ENCODE measurements at regions not wholly inside any gene's neighbourhood (a gene's known extent, or its start where the extent isn't known, plus 50 kb on each side); places are given as distances from the start of the nearest gene placed in this dataset.

DNA sequence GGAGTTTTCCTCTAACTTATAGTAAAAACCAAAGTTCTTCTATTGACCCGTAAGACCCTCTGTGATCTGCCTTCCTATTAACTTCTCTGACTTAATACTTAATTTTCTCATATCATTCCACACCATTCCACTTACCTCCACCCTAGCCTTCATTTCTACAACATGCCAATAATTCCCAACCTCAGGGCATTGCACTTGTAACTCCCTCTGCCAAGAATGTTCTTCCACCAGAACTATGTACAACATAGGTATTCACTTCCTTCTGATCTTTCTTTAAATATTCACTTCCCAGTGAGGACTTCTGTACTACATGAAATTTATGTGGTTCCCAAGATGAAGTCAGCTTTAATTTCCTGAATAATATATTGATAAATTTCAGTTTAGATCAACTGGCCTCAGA lies 531.7 kb downstream of the LRFN5 start:
- Mint-ChIP-seq H3K27me3 (ENCODE audit: insufficient read depth, low read depth, poor library complexity) (no peaks in the 10 kb centered on the region), H3K9me3 (no peaks in the 10 kb centered on the region; the same call in 2 of the 3 replicates), H3K27ac (no peak overlapping the region), H3K4me1 (no peaks in the 10 kb centered on the region), H3K4me3 (no peak overlapping the region), H3K36me3 (ENCODE audit: low read depth) (no peaks in the 10 kb centered on the region)
- ATAC-seq (no peak), DNase-seq (ENCODE audit: low spot score) (no peak)
- H3K27ac ChIP-seq (ENCODE audit: low read depth): no peak overlapping the region
- H3K4me3 ChIP-seq: no peak overlapping the region
- H3K4me2 ChIP-seq: no peak overlapping the region
- TF ChIP-seq NANOG (IDR thresholded peaks at IDR 0.05; ENCODE audit: borderline replicate concordance): no peak
- TF ChIP-seq, protein P1, sequence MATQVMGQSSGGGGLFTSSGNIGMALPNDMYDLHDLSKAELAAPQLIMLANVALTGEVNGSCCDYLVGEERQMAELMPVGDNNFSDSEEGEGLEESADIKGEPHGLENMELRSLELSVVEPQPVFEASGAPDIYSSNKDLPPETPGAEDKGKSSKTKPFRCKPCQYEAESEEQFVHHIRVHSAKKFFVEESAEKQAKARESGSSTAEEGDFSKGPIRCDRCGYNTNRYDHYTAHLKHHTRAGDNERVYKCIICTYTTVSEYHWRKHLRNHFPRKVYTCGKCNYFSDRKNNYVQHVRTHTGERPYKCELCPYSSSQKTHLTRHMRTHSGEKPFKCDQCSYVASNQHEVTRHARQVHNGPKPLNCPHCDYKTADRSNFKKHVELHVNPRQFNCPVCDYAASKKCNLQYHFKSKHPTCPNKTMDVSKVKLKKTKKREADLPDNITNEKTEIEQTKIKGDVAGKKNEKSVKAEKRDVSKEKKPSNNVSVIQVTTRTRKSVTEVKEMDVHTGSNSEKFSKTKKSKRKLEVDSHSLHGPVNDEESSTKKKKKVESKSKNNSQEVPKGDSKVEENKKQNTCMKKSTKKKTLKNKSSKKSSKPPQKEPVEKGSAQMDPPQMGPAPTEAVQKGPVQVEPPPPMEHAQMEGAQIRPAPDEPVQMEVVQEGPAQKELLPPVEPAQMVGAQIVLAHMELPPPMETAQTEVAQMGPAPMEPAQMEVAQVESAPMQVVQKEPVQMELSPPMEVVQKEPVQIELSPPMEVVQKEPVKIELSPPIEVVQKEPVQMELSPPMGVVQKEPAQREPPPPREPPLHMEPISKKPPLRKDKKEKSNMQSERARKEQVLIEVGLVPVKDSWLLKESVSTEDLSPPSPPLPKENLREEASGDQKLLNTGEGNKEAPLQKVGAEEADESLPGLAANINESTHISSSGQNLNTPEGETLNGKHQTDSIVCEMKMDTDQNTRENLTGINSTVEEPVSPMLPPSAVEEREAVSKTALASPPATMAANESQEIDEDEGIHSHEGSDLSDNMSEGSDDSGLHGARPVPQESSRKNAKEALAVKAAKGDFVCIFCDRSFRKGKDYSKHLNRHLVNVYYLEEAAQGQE (IDR thresholded peaks at IDR 0.05; ENCODE audit: unreplicated experiment): no peak
- TF ChIP-seq EZH2 (IDR thresholded peaks at IDR 0.05; ENCODE audit: low read depth, unreplicated experiment): no peak
- no peak for TF ChIP-seq ZNF114 (CRISPR knock-in tag; IDR thresholded peaks at IDR 0.05)
- no peak for TF ChIP-seq CREB1 (CRISPR knock-in tag; IDR thresholded peaks at IDR 0.05; ENCODE audit: low read depth)
- TF ChIP-seq ZNF331 (CRISPR knock-in tag; IDR thresholded peaks at IDR 0.05; ENCODE audit: low read depth): no peak
- TF ChIP-seq, protein P2, sequence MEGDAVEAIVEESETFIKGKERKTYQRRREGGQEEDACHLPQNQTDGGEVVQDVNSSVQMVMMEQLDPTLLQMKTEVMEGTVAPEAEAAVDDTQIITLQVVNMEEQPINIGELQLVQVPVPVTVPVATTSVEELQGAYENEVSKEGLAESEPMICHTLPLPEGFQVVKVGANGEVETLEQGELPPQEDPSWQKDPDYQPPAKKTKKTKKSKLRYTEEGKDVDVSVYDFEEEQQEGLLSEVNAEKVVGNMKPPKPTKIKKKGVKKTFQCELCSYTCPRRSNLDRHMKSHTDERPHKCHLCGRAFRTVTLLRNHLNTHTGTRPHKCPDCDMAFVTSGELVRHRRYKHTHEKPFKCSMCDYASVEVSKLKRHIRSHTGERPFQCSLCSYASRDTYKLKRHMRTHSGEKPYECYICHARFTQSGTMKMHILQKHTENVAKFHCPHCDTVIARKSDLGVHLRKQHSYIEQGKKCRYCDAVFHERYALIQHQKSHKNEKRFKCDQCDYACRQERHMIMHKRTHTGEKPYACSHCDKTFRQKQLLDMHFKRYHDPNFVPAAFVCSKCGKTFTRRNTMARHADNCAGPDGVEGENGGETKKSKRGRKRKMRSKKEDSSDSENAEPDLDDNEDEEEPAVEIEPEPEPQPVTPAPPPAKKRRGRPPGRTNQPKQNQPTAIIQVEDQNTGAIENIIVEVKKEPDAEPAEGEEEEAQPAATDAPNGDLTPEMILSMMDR (conservative IDR thresholded peaks at IDR 0.05; ENCODE audit: low read depth in 2 of 2): no peak
- H3K36me3 ChIP-seq (ENCODE audit: insufficient read depth): no peaks in the 10 kb centered on the region
- no peaks in the 10 kb centered on the region for H3K9me2 ChIP-seq (ENCODE audit: insufficient read depth)
- H3K27me3 ChIP-seq (ENCODE audit: insufficient read depth): no peaks in the 10 kb centered on the region
- no peaks in the 10 kb centered on the region for H4K20me1 ChIP-seq (replicated peaks; ENCODE audit: insufficient read depth)
- H3K4me1 ChIP-seq (ENCODE audit: insufficient read depth): no peaks in the 10 kb centered on the region
- no peaks in the 10 kb centered on the region for H3F3A ChIP-seq (replicated peaks; ENCODE audit: low read depth)
- no peak overlapping the region for H2AFZ ChIP-seq
- no peaks in the 10 kb centered on the region for H3K79me2 ChIP-seq (replicated peaks; ENCODE audit: insufficient read depth)

DNA sequence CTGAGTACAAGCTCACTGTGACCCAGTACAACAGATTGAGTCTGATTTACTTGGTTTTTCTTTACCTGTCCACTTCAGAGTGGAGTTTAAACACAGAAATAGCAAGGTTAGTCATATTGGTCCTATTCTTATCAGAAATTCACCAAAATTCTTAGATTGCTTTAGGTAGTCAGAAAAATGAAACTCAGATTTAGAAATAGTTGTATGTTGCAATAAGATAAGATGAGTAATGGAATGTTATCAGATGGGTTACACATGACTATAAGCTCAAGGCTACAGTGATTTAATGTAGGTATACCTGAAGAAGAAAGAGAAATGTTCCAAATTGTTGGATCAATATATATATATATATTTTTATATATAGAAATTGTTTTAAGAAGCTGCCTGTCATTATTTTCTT lies 524.1 kb downstream of the LRFN5 start:
- H3K36me3 Mint-ChIP-seq (ENCODE audit: low read depth): no peaks in the 10 kb centered on the region
- TF ChIP-seq, protein P3, sequence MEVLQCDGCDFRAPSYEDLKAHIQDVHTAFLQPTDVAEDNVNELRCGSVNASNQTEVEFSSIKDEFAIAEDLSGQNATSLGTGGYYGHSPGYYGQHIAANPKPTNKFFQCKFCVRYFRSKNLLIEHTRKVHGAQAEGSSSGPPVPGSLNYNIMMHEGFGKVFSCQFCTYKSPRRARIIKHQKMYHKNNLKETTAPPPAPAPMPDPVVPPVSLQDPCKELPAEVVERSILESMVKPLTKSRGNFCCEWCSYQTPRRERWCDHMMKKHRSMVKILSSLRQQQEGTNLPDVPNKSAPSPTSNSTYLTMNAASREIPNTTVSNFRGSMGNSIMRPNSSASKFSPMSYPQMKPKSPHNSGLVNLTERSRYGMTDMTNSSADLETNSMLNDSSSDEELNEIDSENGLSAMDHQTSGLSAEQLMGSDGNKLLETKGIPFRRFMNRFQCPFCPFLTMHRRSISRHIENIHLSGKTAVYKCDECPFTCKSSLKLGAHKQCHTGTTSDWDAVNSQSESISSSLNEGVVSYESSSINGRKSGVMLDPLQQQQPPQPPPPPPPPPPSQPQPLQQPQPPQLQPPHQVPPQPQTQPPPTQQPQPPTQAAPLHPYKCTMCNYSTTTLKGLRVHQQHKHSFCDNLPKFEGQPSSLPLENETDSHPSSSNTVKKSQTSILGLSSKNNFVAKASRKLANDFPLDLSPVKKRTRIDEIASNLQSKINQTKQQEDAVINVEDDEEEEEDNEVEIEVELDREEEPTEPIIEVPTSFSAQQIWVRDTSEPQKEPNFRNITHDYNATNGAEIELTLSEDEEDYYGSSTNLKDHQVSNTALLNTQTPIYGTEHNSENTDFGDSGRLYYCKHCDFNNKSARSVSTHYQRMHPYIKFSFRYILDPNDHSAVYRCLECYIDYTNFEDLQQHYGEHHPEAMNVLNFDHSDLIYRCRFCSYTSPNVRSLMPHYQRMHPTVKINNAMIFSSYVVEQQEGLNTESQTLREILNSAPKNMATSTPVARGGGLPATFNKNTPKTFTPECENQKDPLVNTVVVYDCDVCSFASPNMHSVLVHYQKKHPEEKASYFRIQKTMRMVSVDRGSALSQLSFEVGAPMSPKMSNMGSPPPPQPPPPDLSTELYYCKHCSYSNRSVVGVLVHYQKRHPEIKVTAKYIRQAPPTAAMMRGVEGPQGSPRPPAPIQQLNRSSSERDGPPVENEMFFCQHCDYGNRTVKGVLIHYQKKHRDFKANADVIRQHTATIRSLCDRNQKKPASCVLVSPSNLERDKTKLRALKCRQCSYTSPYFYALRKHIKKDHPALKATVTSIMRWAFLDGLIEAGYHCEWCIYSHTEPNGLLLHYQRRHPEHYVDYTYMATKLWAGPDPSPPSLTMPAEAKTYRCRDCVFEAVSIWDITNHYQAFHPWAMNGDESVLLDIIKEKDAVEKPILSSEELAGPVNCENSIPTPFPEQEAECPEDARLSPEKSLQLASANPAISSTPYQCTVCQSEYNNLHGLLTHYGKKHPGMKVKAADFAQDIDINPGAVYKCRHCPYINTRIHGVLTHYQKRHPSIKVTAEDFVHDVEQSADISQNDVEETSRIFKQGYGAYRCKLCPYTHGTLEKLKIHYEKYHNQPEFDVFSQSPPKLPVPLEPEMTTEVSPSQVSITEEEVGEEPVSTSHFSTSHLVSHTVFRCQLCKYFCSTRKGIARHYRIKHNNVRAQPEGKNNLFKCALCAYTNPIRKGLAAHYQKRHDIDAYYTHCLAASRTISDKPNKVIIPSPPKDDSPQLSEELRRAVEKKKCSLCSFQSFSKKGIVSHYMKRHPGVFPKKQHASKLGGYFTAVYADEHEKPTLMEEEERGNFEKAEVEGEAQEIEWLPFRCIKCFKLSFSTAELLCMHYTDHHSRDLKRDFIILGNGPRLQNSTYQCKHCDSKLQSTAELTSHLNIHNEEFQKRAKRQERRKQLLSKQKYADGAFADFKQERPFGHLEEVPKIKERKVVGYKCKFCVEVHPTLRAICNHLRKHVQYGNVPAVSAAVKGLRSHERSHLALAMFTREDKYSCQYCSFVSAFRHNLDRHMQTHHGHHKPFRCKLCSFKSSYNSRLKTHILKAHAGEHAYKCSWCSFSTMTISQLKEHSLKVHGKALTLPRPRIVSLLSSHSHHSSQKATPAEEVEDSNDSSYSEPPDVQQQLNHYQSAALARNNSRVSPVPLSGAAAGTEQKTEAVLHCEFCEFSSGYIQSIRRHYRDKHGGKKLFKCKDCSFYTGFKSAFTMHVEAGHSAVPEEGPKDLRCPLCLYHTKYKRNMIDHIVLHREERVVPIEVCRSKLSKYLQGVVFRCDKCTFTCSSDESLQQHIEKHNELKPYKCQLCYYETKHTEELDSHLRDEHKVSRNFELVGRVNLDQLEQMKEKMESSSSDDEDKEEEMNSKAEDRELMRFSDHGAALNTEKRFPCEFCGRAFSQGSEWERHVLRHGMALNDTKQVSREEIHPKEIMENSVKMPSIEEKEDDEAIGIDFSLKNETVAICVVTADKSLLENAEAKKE (CRISPR knock-in tag; IDR thresholded peaks at IDR 0.05): no peak
- no peak for TF ChIP-seq EZH2phosphoT487 (IDR thresholded peaks at IDR 0.05; ENCODE audit: unreplicated experiment)
- TF ChIP-seq, protein P4, sequence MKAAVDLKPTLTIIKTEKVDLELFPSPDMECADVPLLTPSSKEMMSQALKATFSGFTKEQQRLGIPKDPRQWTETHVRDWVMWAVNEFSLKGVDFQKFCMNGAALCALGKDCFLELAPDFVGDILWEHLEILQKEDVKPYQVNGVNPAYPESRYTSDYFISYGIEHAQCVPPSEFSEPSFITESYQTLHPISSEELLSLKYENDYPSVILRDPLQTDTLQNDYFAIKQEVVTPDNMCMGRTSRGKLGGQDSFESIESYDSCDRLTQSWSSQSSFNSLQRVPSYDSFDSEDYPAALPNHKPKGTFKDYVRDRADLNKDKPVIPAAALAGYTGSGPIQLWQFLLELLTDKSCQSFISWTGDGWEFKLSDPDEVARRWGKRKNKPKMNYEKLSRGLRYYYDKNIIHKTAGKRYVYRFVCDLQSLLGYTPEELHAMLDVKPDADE (IDR thresholded peaks at IDR 0.05): no peak
- TF ChIP-seq ZNF331 (CRISPR knock-in tag; IDR thresholded peaks at IDR 0.05; ENCODE audit: low read depth): no peak

More for the DNA sequence above, 524.1 kb downstream of the LRFN5 start:
- Mint-ChIP-seq H3K27ac (no peak overlapping the region), H3K9me3 (no peaks in the 10 kb centered on the region), H3K4me1 (no peaks in the 10 kb centered on the region), H3K4me3 (no peak overlapping the region), H3K27me3 (ENCODE audit: insufficient read depth, low read depth, poor library complexity) (no peaks in the 10 kb centered on the region)
- Histone ChIP-seq H3K4me1 (ENCODE audit: insufficient read depth) (no peaks in the 10 kb centered on the region), H3K9me2 (ENCODE audit: insufficient read depth) (no peaks in the 10 kb centered on the region), H2AFZ (no peak overlapping the region), H4K20me1 (replicated peaks; ENCODE audit: insufficient read depth) (no peaks in the 10 kb centered on the region), H3K27ac (ENCODE audit: low read depth) (no peak overlapping the region), H3K4me2 (no peak overlapping the region), H3K4me3 (no peak overlapping the region), H3F3A (replicated peaks; ENCODE audit: low read depth) (no peaks in the 10 kb centered on the region), H3K27me3 (ENCODE audit: insufficient read depth) (no peaks in the 10 kb centered on the region), H3K79me2 (replicated peaks; ENCODE audit: insufficient read depth) (no peaks in the 10 kb centered on the region), H3K36me3 (ENCODE audit: insufficient read depth) (no peaks in the 10 kb centered on the region)
- DNase-seq (ENCODE audit: low spot score): no peak
- no peak for ATAC-seq

Data from GM23338 (cell line).